Osteoblast (primary cell): ENCODE measurements at regions not wholly inside any gene's neighbourhood (a gene's known extent, or its start where the extent isn't known, plus 50 kb on each side); places are given as distances from the start of the nearest gene placed in this dataset.

Experiments
- DNase-seq: peaks from one replicate; pipeline ENCODE4 v3.0.0; 2011; ENCODE audit warnings: low spot score, mixed read lengths; ENCODE audit not compliant: insufficient read length; ENCODE audit errors: missing footprints
- H2AFZ ChIP-seq: 2 replicates; pipeline ENCODE4 v1.6.0; 2011; ENCODE audit warnings: mild to moderate bottlenecking, low read length
- H3K27ac ChIP-seq: 2 replicates; pipeline ENCODE4 v1.5.1; 2011; ENCODE audit warnings: mild to moderate bottlenecking, low read depth, low read length, moderate library complexity
- H3K27me3 ChIP-seq: 2 replicates; pipeline ENCODE4 v1.6.0; 2012; ENCODE audit warnings: mild to moderate bottlenecking, control low read depth, inconsistent platforms, low read length, moderate library complexity; ENCODE audit not compliant: insufficient read depth
- H3K36me3 ChIP-seq: 2 replicates; pipeline ENCODE4 v1.5.1; 2011; ENCODE audit warnings: mild to moderate bottlenecking, low read length, control low read depth, moderate library complexity; ENCODE audit not compliant: insufficient read depth
- H3K4me1 ChIP-seq: 2 replicates; pipeline ENCODE4 v1.5.1; 2011; ENCODE audit warnings: mild to moderate bottlenecking, low read length, control low read depth, moderate library complexity; ENCODE audit not compliant: insufficient read depth
- H3K4me2 ChIP-seq: 2 replicates; pipeline ENCODE4 v1.6.0; 2011; ENCODE audit warnings: mild to moderate bottlenecking, low read length; ENCODE audit not compliant: insufficient read depth
- H3K4me3 ChIP-seq: fragments of 200-600 bp; sonication (generic); 3 replicates; pipeline ENCODE4 v1.5.1; 2012; ENCODE audit warnings: mild to moderate bottlenecking, low read length, inconsistent platforms; ENCODE audit not compliant: insufficient read depth
- H3K79me2 ChIP-seq: 2 replicates; pipeline ENCODE4 v1.6.0; 2012; ENCODE audit warnings: mild to moderate bottlenecking, low read length, control low read depth, inconsistent platforms; ENCODE audit not compliant: insufficient read depth
- H3K9me3 ChIP-seq: 2 replicates; pipeline ENCODE4 v1.5.1; 2011; ENCODE audit warnings: low read depth, low read length, control low read depth
- H4K20me1 ChIP-seq: 2 replicates; pipeline ENCODE4 v1.6.0; 2012; ENCODE audit warnings: mild to moderate bottlenecking, low read length, control low read depth; ENCODE audit not compliant: insufficient read depth
- CTCF ChIP-seq: IDR thresholded peaks from 2 replicates; pipeline ENCODE4 v1.5.1; 2011; ENCODE audit warnings: mild to moderate bottlenecking, low read depth, low read length, moderate library complexity; ENCODE audit errors: extremely low read depth

- no peaks in the 10 kb centered on the region for H3K4me1 ChIP-seq
- H2AFZ ChIP-seq: no peak overlapping the region
- no peak overlapping the region for H3K4me3 ChIP-seq
- no peaks in the 10 kb centered on the region for H3K27me3 ChIP-seq
- no peak for TF ChIP-seq CTCF
- H3K27ac ChIP-seq: no peak overlapping the region
- H3K79me2 ChIP-seq: no peaks in the 10 kb centered on the region
- no peaks in the 10 kb centered on the region for H3K9me3 ChIP-seq
- H3K36me3 ChIP-seq: no peaks in the 10 kb centered on the region
- DNase-seq: no peak
- no peak overlapping the region for H3K4me2 ChIP-seq
- no peaks in the 10 kb centered on the region for H4K20me1 ChIP-seq
These were observed 346.1 kb upstream of the ID2 start for GRCh38 chr2:8335801-8336200.

- Histone ChIP-seq H4K20me1 (no peaks in the 10 kb centered on the region), H3K4me1 (no peaks in the 10 kb centered on the region), H3K79me2 (no peaks in the 10 kb centered on the region), H3K4me2 (no peak overlapping the region), H3K27ac (no peak overlapping the region), H2AFZ (no peak overlapping the region), H3K36me3 (no peaks in the 10 kb centered on the region), H3K27me3 (no peaks in the 10 kb centered on the region), H3K9me3 (no peaks in the 10 kb centered on the region), H3K4me3 (no peak overlapping the region)
- no peak for TF ChIP-seq CTCF
- DNase-seq: no peak
These were observed 344.5 kb upstream of the ID2 start for GRCh38 chr2:8337321-8337720.

- Histone ChIP-seq H3K4me2 (no peak overlapping the region), H3K36me3 (no peaks in the 10 kb centered on the region), H3K4me3 (no peak overlapping the region), H3K4me1 (no peaks in the 10 kb centered on the region), H3K79me2 (no peaks in the 10 kb centered on the region), H2AFZ (no peak overlapping the region), H3K9me3 (no peaks in the 10 kb centered on the region), H3K27ac (no peak overlapping the region), H4K20me1 (no peaks in the 10 kb centered on the region), H3K27me3 (no peaks in the 10 kb centered on the region)
- no peak for DNase-seq
- TF ChIP-seq CTCF: no peak
These were observed 339.4 kb upstream of the ID2 start for GRCh38 chr2:8342407-8342806.

- H3K79me2 ChIP-seq: no peaks in the 10 kb centered on the region
These were observed 338.8 kb upstream of the ID2 start for GRCh38 chr2:8343031-8343430.

More at GRCh38 chr2:8343031-8343430, 338.8 kb upstream of the ID2 start:
- Histone ChIP-seq H3K4me3 (no peak overlapping the region), H4K20me1 (no peaks in the 10 kb centered on the region), H3K27me3 (no peaks in the 10 kb centered on the region), H2AFZ (no peak overlapping the region), H3K27ac (no peak overlapping the region), H3K4me1 (no peaks in the 10 kb centered on the region), H3K9me3 (no peaks in the 10 kb centered on the region), H3K36me3 (no peaks in the 10 kb centered on the region), H3K4me2 (no peak overlapping the region)
- no peak for DNase-seq
- no peak for TF ChIP-seq CTCF
